Vagina (tissue), 2 donors: ENCODE measurements at regions not wholly inside any gene's neighbourhood (a gene's known extent, or its start where the extent isn't known, plus 50 kb on each side); places are given as distances from the start of the nearest gene placed in this dataset.

Source experiments
- CTCF ChIP-seq, 3 experiments: fragments of 450-650 bp in 2 of 3; fragments of 200-600 bp in 1 of 3; sonication (generic) in 1 of 3; IDR thresholded peaks; one replicate each; pipeline ENCODE4 v1.5.1; 2017 to 2019; ENCODE audit warnings: antibody characterized with exemption in 3 of 3, mild to moderate bottlenecking in 2 of 3, moderate library complexity in 2 of 3
- POLR2A ChIP-seq, 2 donors: fragments of 450-650 bp; IDR thresholded peaks; one replicate each; pipeline ENCODE4 v1.6.1; 2017; ENCODE audit warnings: antibody characterized with exemption in 2 of 2, mild to moderate bottlenecking in 2 of 2, moderate library complexity in 2 of 2
- POLR2AphosphoS5 ChIP-seq, 2 donors: sonication (generic); formaldehyde crosslinking; IDR thresholded peaks; one replicate each; pipeline ENCODE4 v1.9.0; 2017; ENCODE audit warnings: antibody characterized with exemption in 2 of 2, mild to moderate bottlenecking in 2 of 2, low read depth in 1 of 2; ENCODE audit not compliant: insufficient read depth in 1 of 2

- TF ChIP-seq CTCF (IDR thresholded peaks at IDR 0.05): no peak
- peak in 1 of 2 donors; percentile 42 for TF ChIP-seq POLR2AphosphoS5 (IDR thresholded peaks at IDR 0.05; ENCODE audit: insufficient read depth in 1 of 2, low read depth in 1 of 2)
- TF ChIP-seq POLR2A (IDR thresholded peaks at IDR 0.05): no peak
Measured at GRCh38 chr2:9752441-9753275, 90.6 kb upstream of the TAF1B start.
